NT2/D1 (cell line): ENCODE measurements at regions not wholly inside any gene's neighbourhood (a gene's known extent, or its start where the extent isn't known, plus 50 kb on each side); places are given as distances from the start of the nearest gene placed in this dataset.

ENCODE experiments used
- DNase-seq: peaks from one replicate; pipeline ENCODE4 v3.0.0-alpha.2; 2011; ENCODE audit warnings: low read depth, low spot score
- H3K27me3 ChIP-seq: 2 replicates; pipeline ENCODE4 v1.6.0; 2011; ENCODE audit warnings: mild to moderate bottlenecking; ENCODE audit not compliant: insufficient read length, insufficient read depth
- H3K36me3 ChIP-seq: 2 replicates; pipeline ENCODE4 v1.6.1; 2011; ENCODE audit warnings: mild to moderate bottlenecking, low read length, mixed read lengths; ENCODE audit not compliant: insufficient read depth, insufficient read length
- H3K4me1 ChIP-seq: 2 replicates; pipeline ENCODE4 v1.5.1; 2011; ENCODE audit not compliant: insufficient read depth, insufficient read length
- H3K4me3 ChIP-seq: 2 replicates; pipeline ENCODE4 v1.5.1; 2011; ENCODE audit warnings: low read depth; ENCODE audit not compliant: insufficient read length
- H3K9ac ChIP-seq: 2 replicates; pipeline ENCODE4 v1.6.0; 2011; ENCODE audit warnings: low read depth; ENCODE audit not compliant: insufficient read length
- H3K9me3 ChIP-seq: 2 replicates; pipeline ENCODE4 v1.5.1; 2011; ENCODE audit warnings: mild to moderate bottlenecking, low read length; ENCODE audit not compliant: insufficient read depth
- SUZ12 ChIP-seq: IDR thresholded peaks from 2 replicates; pipeline ENCODE4 v1.6.1; 2011; ENCODE audit not compliant: insufficient read length, insufficient read depth; ENCODE audit errors: extremely low read depth
- YY1 ChIP-seq: IDR thresholded peaks from 2 replicates; pipeline ENCODE4 v1.6.1; 2011; ENCODE audit not compliant: insufficient read length, insufficient read depth
- ZNF274 ChIP-seq: IDR thresholded peaks from 2 replicates; pipeline ENCODE4 v1.6.1; 2011; ENCODE audit warnings: mild to moderate bottlenecking, low read depth, low read length

DNA sequence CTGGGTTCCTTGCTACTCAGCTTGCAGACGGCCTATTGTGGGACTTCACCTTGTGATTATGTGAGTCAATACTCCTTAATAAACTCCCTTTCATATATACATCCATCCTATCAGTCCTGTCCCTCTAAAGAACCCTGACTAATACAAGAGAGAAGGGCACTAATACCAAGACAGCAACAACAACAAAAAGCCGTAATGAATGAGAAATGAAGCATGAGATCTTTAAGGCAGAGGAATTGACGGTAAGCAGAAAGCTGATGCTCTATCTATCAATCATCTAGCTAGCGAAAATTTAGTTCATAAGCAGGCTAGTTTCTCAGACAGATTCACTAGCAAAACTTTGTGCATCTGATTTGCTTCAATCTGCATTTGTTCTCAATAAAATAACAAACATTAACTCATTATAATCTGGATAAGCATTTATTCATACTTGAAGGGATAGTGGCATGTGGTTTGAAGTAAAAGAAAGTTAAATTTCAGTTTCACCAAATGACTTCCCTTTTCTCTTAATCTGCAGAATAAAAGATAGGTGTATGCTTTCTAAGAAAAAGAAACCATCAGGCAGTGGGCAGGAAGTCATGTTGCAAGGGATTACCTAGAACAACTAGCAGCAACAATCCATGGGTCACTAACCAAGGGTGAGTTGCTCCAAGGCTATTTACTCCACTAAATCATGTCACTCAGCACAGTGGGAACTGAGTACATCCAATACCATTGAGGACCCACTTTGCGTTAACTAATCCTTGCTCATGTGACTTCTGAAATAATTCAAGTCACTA lies 376.5 kb downstream of the TMEM182 start:
- Histone ChIP-seq H3K9ac (no peak overlapping the region), H3K4me3 (no peak overlapping the region), H3K4me1 (no peaks in the 10 kb centered on the region), H3K36me3 (no peaks in the 10 kb centered on the region), H3K27me3 (no peaks in the 10 kb centered on the region), H3K9me3 (no peaks in the 10 kb centered on the region)
- TF ChIP-seq SUZ12 (no peak), YY1 (no peak), ZNF274 (no peak)
- DNase-seq = no peak

DNA sequence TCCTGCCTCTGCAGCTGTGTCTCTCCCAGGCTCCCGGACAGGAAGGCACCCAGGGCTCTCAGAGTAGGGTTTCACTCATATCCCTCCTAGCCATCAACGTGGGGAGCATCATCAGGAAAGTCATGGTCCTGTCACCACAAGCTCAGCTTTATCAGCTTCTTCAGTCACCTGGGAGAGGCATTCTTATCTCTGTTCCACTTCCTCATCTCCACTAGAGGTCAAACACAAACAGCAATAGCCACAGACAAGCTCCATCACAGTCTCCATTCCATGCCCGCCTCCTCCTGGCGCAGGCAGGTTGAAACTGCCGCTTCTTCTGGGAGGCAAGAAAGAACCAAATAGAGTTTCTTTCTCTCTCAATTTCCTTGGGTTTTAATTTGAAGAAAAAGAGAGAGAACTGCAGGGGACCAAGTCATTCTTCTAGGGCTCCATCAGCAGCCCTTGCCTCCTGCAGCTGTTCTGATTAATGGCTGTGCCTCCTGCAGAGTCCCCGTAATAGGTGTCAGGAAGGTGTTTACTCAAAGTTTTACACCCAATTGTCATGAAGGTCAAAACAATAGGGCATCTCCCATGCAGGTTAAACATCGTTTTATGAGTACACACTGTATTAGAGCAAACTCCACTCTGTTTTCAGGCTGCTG lies 377.9 kb downstream of the TMEM182 start:
- DNase-seq = no peak

DNA sequence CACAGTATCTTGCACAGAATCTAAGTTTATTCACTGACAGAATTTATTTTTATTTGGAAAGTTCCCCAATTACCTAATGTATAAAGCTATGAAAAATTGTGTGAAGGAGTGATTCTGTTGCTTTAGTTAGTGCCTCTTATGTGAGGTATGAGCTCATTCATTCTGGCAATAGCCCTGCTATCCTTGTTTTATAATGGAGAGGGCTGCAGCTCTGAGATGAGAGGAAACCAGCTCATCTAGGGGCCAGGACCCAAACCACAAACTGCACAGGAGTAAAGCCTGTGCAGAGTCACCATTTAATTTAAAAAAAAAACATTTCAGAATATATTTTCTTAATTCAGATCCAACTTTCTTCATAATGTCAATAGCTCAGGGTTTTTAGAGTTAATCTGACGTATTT lies 383.0 kb downstream of the TMEM182 start:
- DNase-seq = no peak
- Histone ChIP-seq H3K4me3 (no peak overlapping the region), H3K27me3 (no peaks in the 10 kb centered on the region), H3K4me1 (no peaks in the 10 kb centered on the region), H3K9me3 (no peaks in the 10 kb centered on the region), H3K36me3 (no peaks in the 10 kb centered on the region), H3K9ac (no peak overlapping the region)
- TF ChIP-seq ZNF274 (no peak), SUZ12 (no peak), YY1 (no peak)

More for the DNA sequence above, 377.9 kb downstream of the TMEM182 start:
- Histone ChIP-seq H3K9me3 (no peaks in the 10 kb centered on the region), H3K27me3 (no peaks in the 10 kb centered on the region), H3K4me3 (no peak overlapping the region), H3K9ac (no peak overlapping the region), H3K36me3 (no peaks in the 10 kb centered on the region), H3K4me1 (no peaks in the 10 kb centered on the region)
- no peak for TF ChIP-seq YY1
- TF ChIP-seq ZNF274 = no peak
- no peak for TF ChIP-seq SUZ12

- H3K27me3 ChIP-seq = no peaks in the 10 kb centered on the region
- TF ChIP-seq YY1 (no peak), ZNF274 (no peak), SUZ12 (no peak)
- no peak overlapping the region for H3K9ac ChIP-seq
- H3K36me3 ChIP-seq = no peaks in the 10 kb centered on the region
- DNase-seq = no peak
- no peaks in the 10 kb centered on the region for H3K4me1 ChIP-seq
- no peaks in the 10 kb centered on the region for H3K9me3 ChIP-seq
- no peak overlapping the region for H3K4me3 ChIP-seq
These were observed 383.9 kb downstream of the TMEM182 start for GRCh38 chr2:103145739-103146138.

DNA sequence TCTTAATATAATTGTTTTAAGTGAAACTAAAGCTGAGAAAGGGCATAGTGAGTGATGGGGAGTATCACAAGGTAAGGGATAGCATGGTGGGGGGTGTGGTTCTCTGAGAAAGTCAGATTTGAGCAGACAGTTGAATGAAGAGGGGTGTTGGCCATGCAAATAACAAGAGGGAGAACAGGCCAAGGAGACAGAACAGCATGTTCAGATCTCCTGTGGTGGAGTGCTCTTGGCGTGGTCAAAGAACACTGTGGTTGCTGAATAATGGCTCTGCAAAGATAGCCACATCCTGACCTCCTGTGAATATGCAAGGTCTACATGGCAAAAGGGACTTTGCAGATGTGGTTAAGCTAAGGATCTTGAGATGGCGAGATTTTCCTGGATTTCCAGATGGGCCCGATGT lies 389.2 kb downstream of the TMEM182 start:
- TF ChIP-seq SUZ12 = no peak
- TF ChIP-seq ZNF274 = no peak
- TF ChIP-seq YY1 = no peak
- H3K9me3 ChIP-seq = no peaks in the 10 kb centered on the region
- no peaks in the 10 kb centered on the region for H3K36me3 ChIP-seq
- H3K4me3 ChIP-seq = no peak overlapping the region
- H3K4me1 ChIP-seq = no peaks in the 10 kb centered on the region
- DNase-seq = no peak
- no peaks in the 10 kb centered on the region for H3K27me3 ChIP-seq
- H3K9ac ChIP-seq = no peak overlapping the region

DNA sequence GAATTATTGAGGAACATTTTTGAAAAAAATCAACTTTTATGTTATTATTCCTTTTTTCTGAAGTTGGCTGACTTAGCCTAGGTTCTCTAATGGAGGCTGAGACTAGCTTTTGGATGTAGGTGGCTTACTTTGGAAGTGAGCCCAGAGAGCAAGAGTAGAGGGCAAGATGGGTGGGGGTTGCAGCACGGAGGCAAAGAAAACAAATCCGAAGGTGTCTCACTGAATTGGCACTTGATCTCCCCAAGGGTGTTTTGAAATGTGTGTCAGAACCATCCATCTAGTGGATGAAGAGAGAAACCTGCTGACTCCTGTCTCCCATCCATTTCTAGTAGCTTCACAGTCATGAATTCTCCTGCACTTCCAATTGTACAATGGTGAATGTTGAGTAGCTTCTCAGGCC lies 390.7 kb downstream of the TMEM182 start:
- H3K4me3 ChIP-seq = no peak overlapping the region

DNA sequence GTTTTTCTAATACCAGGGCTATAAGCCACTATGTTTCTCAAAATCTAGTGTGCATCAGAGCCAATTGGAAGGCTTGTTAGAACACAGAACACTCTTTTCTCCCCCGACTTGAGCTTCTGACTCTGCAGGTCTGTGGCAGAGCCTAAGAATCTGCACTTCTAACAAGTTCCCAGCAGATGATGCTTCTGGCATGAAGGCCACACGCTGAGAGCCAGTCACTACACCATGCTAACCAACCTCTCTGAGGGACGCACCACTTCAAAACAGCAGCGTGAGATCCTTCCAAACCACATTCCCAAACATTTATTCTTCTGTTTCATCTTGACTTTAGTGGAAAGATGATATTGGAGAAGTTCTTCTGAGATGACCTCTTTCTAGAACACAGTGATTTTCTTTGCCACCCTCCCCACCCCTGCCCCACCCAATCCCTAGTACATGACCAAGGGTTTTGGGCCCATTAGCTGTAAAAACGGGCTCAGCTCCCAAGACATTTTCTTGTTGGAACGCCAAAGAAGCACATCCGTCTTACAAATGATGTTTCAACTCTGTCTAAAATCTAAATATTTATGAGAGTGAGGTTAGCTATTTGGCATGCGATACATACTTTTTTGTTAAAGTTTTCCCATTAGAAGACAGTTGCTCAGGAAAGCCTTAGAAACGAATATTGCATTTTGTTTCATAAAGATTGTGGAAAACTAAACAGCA lies 391.9 kb downstream of the TMEM182 start:
- Histone ChIP-seq H3K4me1 (no peaks in the 10 kb centered on the region), H3K9ac (no peak overlapping the region), H3K27me3 (no peaks in the 10 kb centered on the region), H3K36me3 (no peaks in the 10 kb centered on the region), H3K9me3 (no peaks in the 10 kb centered on the region), H3K4me3 (no peak overlapping the region)
- DNase-seq = no peak
- TF ChIP-seq YY1 (no peak), ZNF274 (no peak), SUZ12 (no peak)

More for the DNA sequence above, 390.7 kb downstream of the TMEM182 start:
- H3K9ac ChIP-seq = no peak overlapping the region
- no peaks in the 10 kb centered on the region for H3K9me3 ChIP-seq
- no peaks in the 10 kb centered on the region for H3K27me3 ChIP-seq
- TF ChIP-seq YY1 = no peak
- TF ChIP-seq ZNF274 = no peak
- no peak for TF ChIP-seq SUZ12
- no peaks in the 10 kb centered on the region for H3K4me1 ChIP-seq
- H3K36me3 ChIP-seq = no peaks in the 10 kb centered on the region
- no peak for DNase-seq

DNA sequence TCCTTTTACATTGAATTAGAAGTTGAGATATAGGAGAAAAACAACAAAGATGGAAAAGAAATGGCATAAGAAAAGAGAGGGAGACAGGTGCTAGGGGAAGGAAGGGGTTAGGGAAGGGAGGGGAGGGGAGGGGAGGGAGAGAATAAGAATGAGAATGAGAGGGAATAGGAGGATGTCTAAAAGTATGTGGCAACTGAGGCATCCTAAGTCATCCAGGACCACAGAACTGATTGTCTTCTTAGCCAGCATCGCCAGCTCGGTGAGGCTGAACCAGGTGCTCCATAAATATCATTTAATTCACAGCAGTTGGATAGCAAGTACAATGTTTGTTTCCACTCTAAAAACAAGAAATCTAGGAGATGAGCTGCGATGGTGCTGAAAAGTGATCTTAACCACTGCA lies 393.5 kb downstream of the TMEM182 start:
- TF ChIP-seq YY1 (no peak), SUZ12 (no peak), ZNF274 (no peak)
- Histone ChIP-seq H3K4me3 (no peak overlapping the region), H3K4me1 (no peaks in the 10 kb centered on the region), H3K9me3 (no peaks in the 10 kb centered on the region), H3K36me3 (no peaks in the 10 kb centered on the region), H3K27me3 (no peaks in the 10 kb centered on the region), H3K9ac (no peak overlapping the region)
- no peak for DNase-seq
